Neural progenitor cell (in vitro differentiated cells): ENCODE measurements at regions not wholly inside any gene's neighbourhood (a gene's known extent, or its start where the extent isn't known, plus 50 kb on each side); places are given as distances from the start of the nearest gene placed in this dataset.

Source experiments
- CTCF ChIP-seq: fragments of 200-600 bp; sonication (generic); IDR thresholded peaks from 2 replicates; pipeline ENCODE4 v1.5.1; 2017; ENCODE audit warnings: antibody characterized with exemption, mild to moderate bottlenecking
- EZH2 ChIP-seq: fragments of 200-600 bp; sonication (generic); IDR thresholded peaks from 2 replicates; pipeline ENCODE4 v1.6.1; 2017; ENCODE audit warnings: antibody characterized with exemption, mild to moderate bottlenecking, moderate library complexity
- EZH2phosphoT487 ChIP-seq: fragments of 200-600 bp; sonication (generic); IDR thresholded peaks from 2 replicates; pipeline ENCODE4 v1.6.1; 2017; ENCODE audit warnings: antibody characterized with exemption

DNA sequence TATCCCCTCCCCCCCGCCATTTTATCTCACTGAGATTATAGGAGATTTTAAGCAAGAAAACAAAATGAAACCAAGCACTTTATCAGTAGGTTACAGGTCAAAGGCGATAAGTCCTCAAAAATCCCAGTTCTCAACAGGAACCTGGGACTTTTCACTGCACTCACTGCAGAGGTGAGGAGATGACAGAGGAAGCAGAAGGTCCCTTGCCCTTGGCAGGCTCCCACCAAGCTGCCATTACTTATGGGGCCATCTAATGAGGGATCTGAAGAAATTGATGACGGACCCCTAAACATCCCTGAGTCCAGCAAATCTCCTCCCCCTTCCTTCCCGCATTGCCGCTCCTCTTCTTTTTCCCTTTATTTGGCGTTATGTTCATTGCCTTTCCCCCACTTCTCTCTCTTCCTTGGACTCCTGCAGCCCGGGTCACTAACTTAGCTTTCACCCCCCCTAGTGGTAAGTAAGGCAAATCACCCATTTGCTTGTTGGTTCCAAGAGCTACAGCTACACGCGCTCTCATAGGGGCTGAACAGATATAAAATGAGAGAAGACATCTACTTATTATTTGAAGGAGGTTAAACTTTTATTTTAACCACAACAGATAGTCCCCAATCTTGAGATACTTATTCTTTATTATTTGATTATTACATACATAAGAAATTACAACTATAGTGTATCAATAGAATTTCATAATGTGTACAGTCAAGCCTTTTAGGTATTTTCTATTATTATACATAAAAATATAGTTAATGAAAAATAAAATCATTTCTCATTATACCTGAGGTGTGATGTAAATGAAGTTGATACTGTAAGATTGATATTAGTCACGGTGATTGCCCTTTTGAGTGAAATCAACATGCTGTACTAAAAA, 52.0 kb upstream of the ARGLU1 start:
- no peak for TF ChIP-seq EZH2phosphoT487
- peak; percentile 78 for TF ChIP-seq CTCF
- TF ChIP-seq EZH2 = no peak
